AG08396 (cell line): ENCODE measurements at regions not wholly inside any gene's neighbourhood (a gene's known extent, or its start where the extent isn't known, plus 50 kb on each side); places are given as distances from the start of the nearest gene placed in this dataset.

ENCODE experiments used
- DNase-seq: peaks from one replicate; pipeline ENCODE4 v3.0.0; 2012; ENCODE audit warnings: low spot score, mixed read lengths

GRCh38 chr15:35727627-35728026 lies 181.7 kb upstream of the DPH6 start:
- no peak for DNase-seq

- DNase-seq = no peak
Observed at GRCh38 chr15:35728219-35728940, 182.4 kb upstream of the DPH6 start.

- no peak for DNase-seq
Observed at GRCh38 chr15:35736150-35736549, 190.2 kb upstream of the DPH6 start.

- no peak for DNase-seq
Observed at GRCh38 chr15:35737441-35737840, 191.5 kb upstream of the DPH6 start.

DNA sequence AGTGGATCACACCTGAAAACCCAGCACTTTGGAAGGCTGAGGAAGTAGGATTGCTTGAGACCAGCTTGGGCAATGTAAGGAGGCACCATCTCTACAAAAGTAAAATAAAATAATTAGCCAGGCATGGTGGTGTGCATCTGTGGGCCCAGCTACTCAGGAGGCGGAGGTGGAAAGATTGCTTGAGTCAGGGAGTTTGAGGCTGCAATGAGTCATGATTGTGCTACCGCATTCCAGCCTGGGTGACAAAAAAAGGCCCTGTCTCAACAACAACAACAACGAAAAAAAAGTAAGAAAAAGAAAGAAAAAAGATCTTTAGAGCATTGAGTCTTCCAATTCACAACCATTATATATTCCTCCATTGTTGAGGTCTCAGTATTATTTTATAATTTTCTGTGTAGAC lies 192.4 kb upstream of the DPH6 start:
- DNase-seq = no peak

- DNase-seq = no peak
Observed at GRCh38 chr15:35740761-35741160, 194.8 kb upstream of the DPH6 start.

- DNase-seq = no peak
Observed at GRCh38 chr15:35741395-35741794, 195.4 kb upstream of the DPH6 start.

DNA sequence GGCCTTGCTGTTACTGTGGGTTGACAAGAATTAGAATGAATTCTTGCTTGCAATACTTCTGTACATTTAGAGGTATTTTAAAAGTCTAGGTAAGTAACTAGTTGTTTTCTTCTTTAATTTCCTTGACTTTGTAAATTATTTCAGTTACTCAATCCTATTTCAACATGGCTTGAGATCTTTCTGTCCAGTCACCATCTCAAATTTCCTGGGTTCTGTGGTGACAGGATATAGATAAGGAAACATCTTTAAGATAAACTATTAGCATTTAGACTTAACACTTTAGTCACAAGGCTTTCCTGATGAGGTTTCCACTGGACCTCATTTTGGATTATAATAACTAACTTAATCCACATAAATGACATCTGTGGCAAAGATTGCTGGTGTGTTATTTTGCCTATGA lies 195.9 kb upstream of the DPH6 start:
- DNase-seq = no peak

DNA sequence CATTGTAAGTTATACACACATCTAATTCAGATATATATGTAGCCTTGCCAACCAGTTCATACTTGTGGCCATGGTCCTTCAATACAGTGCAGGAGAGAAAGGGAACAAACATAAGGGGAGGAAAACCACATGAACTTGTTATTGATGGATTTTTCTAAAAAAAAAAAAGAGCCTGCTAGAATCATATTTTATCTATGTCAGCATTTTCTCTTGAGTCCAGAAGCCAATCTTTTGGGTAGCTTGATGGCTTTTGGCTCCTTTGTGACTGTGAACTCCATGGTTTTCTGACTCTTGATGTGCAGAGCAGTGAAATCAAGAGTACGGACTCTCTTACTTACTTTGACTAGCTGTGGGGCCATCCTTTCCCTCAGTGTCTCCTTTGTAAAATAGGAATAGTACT lies 197.4 kb upstream of the DPH6 start:
- DNase-seq = no peak

GRCh38 chr15:35746121-35746520 lies 200.2 kb upstream of the DPH6 start:
- no peak for DNase-seq

GRCh38 chr15:35748105-35748504 lies 202.1 kb upstream of the DPH6 start:
- DNase-seq = no peak

DNA sequence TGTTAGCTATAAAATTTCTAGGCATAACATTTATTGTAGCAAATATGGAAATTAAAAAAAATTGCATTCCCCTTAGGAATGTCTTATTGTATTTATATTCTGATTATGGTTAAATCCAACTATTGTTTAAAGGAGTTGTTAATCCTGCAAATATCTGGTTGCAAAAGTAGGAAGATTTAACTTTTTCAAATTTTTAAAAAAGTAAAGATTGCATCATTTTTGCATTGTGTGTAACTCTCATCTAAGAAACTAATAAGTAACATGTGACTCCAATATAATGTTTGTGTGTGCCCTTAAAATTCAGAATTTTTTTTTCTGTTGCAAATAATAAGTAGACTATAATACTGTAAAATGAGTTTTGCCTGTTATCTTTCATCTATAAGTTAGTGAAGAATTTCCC lies 204.1 kb upstream of the DPH6 start:
- DNase-seq = no peak

DNA sequence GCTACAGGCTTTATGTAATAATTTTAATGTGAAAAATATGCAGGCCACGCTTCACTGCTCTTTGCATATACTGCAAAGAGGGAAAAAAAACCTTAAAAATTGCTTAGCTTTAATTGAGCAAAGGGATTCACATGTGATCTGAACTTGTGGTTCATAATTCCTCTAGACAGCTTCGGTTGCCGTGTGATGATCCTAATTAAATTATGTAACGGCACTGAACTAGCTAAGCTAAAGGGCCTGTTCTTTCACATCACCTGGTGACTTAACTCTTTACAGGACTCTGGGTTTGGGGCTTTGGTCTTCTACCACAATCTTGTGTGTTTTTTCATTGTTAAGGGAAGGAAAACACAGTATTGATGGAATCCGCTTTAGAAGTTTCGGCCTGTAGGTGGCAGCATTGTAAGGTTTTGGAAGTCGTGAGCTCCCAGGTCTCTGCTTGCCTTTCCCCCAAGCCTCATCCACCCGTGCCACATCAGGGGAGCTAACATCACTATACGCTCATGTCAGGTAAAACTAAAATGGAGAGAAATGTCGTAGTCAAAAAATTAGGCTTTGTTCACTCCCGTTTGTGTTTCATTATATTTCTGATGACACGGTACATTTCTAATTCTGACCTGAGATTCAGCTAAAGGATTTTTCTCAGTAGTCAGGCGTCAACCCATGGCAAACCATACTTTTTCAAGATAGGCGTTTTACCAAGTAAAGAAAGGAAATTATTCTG lies 205.6 kb upstream of the DPH6 start:
- peak; percentile 58 for DNase-seq

GRCh38 chr15:35752134-35752466 lies 206.1 kb upstream of the DPH6 start:
- DNase-seq = no peak

- peak; percentile 22 for DNase-seq
Observed at GRCh38 chr15:35753486-35753885, 207.5 kb upstream of the DPH6 start.

GRCh38 chr15:35755237-35755802 lies 209.4 kb upstream of the DPH6 start:
- no peak for DNase-seq

- no peak for DNase-seq
Observed at GRCh38 chr15:35756623-35757022, 210.7 kb upstream of the DPH6 start.

GRCh38 chr15:35757361-35757760 lies 211.4 kb upstream of the DPH6 start:
- DNase-seq = no peak

GRCh38 chr15:35757765-35758164 lies 211.8 kb upstream of the DPH6 start:
- no peak for DNase-seq

DNA sequence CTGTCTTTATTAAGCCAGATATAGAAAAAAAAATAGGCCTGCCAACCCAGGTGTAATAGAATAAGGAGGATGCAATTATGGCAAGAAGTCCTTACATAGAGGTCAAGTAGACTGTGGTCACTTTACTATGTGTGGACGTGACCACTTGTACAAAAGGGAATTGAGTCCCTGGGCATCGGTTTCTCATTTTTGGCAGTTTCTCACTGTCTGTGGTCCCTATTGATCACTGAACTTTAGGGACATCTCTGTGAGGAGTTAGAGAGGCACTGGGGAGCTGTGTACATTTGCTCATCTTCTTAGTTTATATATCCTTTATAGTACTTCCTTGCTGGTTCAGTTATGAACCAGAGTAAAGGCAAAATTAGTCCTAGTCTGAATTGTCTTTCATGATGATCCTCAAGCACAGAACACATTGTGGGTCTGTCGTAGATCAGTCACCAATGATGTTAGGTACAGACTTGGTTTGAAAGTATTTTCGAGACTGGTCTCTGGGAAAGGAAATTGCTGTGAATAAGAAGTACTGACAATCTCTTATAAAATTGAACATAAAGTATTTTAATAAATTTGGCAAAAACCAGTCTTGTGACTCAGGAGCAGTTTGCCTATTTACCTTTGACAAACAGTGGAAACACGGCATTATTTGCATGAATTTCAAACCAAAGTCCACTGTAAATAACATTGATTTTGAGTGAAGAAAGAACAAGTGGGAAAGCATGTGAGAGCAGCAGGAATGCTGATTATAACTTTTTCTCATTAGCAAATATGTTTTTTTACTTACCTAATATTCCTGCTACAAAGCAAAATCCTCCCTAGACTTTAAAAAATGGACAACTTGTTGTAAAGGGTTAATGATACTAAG lies 218.9 kb upstream of the DPH6 start:
- no peak for DNase-seq

GRCh38 chr15:35768949-35769348 lies 223.0 kb upstream of the DPH6 start:
- DNase-seq = no peak

DNA sequence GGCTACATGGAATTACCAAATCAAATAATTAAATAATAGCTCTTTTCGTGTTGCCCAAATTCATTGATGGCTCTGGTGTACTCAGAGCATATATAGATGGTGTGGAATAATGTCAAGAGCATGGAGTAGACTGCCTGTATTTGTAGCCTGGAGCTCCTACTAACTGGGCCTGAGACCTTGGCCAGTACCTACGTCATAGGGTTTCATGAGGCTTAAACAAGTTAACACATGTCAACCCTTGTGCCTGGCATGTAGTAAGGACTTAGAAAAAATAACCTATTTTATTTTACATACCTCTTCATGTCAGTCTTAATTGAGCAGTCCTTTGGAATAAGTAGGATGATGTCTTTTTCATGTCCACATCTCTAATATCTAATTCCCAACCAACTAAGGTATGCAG lies 223.7 kb upstream of the DPH6 start:
- DNase-seq = no peak
